22Rv1 (cell line): ENCODE measurements at regions not wholly inside any gene's neighbourhood (a gene's known extent, or its start where the extent isn't known, plus 50 kb on each side); places are given as distances from the start of the nearest gene placed in this dataset.

Experiments
- ZFX ChIP-seq: fragments of 450-650 bp; IDR thresholded peaks from 2 replicates; pipeline ENCODE4 v1.6.1; 2017; ENCODE audit warnings: antibody characterized with exemption, borderline replicate concordance
- TF ChIP-seq, protein P1 (sequence below): fragments of 450-650 bp; IDR thresholded peaks from 2 replicates; pipeline ENCODE4 v1.5.1; 2017; ENCODE audit warnings: mild to moderate bottlenecking

DNA sequence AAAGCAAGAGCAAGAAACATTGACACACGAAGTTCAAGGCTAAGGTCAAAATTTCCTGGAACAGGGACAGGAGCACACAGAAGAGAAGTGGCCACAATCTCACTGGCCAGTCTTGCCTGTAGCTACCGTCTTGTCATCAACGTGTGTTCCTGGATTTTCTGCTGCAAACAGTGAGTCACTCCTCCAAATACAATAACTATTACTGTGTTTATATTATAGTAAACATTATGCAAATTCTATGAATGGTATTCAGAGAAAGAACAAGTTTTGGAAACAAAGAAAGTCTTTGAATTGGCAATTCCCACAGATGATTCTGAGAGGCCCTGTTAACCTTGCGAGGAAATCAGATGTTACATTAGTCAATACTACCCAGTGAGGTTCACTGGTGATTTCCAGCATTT lies 220.5 kb downstream of the FAM43A start:
- TF ChIP-seq, protein P1, sequence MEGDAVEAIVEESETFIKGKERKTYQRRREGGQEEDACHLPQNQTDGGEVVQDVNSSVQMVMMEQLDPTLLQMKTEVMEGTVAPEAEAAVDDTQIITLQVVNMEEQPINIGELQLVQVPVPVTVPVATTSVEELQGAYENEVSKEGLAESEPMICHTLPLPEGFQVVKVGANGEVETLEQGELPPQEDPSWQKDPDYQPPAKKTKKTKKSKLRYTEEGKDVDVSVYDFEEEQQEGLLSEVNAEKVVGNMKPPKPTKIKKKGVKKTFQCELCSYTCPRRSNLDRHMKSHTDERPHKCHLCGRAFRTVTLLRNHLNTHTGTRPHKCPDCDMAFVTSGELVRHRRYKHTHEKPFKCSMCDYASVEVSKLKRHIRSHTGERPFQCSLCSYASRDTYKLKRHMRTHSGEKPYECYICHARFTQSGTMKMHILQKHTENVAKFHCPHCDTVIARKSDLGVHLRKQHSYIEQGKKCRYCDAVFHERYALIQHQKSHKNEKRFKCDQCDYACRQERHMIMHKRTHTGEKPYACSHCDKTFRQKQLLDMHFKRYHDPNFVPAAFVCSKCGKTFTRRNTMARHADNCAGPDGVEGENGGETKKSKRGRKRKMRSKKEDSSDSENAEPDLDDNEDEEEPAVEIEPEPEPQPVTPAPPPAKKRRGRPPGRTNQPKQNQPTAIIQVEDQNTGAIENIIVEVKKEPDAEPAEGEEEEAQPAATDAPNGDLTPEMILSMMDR: no peak
- no peak for TF ChIP-seq ZFX
